GM06990 (cell line): ENCODE measurements at regions not wholly inside any gene's neighbourhood (a gene's known extent, or its start where the extent isn't known, plus 50 kb on each side); places are given as distances from the start of the nearest gene placed in this dataset.

Source experiments
- DNase-seq: peaks from one replicate; pipeline ENCODE4 v3.0.0-alpha.2; 2011; ENCODE audit not compliant: insufficient read length; ENCODE audit errors: extremely low read depth
- H3K27me3 ChIP-seq: replicated peaks from 2 replicates; pipeline ENCODE4 v1.6.0; 2011; ENCODE audit warnings: low read length; ENCODE audit not compliant: control insufficient read depth, insufficient read depth
- H3K36me3 ChIP-seq: 2 replicates; pipeline ENCODE4 v1.5.1; 2011; ENCODE audit warnings: low read length; ENCODE audit not compliant: control insufficient read depth, insufficient read depth
- H3K4me3 ChIP-seq: replicated peaks from 2 replicates; pipeline ENCODE4 v1.5.1; 2011; ENCODE audit warnings: low read depth, mild to moderate bottlenecking, control low read depth, low read length
- TF ChIP-seq, protein P1 (sequence below): IDR thresholded peaks from 2 replicates; pipeline ENCODE4 v1.5.1; 2011; ENCODE audit warnings: low read length, control low read depth, mild to moderate bottlenecking, inconsistent platforms; ENCODE audit not compliant: insufficient read depth, poor library complexity, severe bottlenecking

DNA sequence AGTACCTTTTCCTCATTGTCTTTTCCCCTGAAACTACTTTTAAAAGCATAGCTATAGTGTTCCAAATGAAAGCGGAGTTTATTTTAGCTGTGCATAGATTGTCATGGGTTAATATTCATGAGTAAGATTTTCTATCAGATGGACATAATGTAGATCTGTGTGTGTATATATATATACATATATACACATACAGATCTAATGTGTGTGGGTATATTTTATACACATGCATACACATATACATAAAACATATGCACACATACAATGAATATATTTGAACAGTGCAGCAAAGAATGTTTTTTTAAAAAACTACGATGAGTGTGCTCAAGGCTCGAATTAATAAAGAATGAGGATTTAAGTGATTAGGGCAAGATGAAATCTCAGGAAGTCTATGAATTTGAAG lies 328.3 kb upstream of the IL12A start:
- Histone ChIP-seq H3K4me3 (no peak overlapping the region), H3K36me3 (no peaks in the 10 kb centered on the region), H3K27me3 (no peaks in the 10 kb centered on the region)
- TF ChIP-seq, protein P1, sequence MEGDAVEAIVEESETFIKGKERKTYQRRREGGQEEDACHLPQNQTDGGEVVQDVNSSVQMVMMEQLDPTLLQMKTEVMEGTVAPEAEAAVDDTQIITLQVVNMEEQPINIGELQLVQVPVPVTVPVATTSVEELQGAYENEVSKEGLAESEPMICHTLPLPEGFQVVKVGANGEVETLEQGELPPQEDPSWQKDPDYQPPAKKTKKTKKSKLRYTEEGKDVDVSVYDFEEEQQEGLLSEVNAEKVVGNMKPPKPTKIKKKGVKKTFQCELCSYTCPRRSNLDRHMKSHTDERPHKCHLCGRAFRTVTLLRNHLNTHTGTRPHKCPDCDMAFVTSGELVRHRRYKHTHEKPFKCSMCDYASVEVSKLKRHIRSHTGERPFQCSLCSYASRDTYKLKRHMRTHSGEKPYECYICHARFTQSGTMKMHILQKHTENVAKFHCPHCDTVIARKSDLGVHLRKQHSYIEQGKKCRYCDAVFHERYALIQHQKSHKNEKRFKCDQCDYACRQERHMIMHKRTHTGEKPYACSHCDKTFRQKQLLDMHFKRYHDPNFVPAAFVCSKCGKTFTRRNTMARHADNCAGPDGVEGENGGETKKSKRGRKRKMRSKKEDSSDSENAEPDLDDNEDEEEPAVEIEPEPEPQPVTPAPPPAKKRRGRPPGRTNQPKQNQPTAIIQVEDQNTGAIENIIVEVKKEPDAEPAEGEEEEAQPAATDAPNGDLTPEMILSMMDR: no peak
- DNase-seq: no peak

DNA sequence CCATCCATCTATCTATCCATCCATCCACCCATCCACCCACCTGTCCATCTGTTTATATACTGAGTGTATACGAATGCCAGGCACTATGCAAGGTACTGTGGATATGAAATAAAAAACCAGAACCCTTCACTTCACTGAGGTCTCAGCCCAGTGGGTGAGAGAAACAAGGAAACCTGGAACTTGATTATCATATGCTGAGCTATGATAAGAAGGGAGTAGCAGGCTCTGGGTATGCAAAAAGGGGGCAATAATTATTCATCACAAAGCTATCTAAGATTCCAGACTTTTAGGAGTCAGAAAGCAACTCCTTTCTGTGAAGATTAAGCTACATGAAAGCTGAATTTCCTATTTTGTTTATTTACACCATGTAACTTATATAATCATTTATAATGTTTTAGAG lies 327.7 kb upstream of the IL12A start:
- TF ChIP-seq, protein P1: no peak
- no peaks in the 10 kb centered on the region for H3K36me3 ChIP-seq
- no peak overlapping the region for H3K4me3 ChIP-seq
- no peaks in the 10 kb centered on the region for H3K27me3 ChIP-seq
- no peak for DNase-seq

DNA sequence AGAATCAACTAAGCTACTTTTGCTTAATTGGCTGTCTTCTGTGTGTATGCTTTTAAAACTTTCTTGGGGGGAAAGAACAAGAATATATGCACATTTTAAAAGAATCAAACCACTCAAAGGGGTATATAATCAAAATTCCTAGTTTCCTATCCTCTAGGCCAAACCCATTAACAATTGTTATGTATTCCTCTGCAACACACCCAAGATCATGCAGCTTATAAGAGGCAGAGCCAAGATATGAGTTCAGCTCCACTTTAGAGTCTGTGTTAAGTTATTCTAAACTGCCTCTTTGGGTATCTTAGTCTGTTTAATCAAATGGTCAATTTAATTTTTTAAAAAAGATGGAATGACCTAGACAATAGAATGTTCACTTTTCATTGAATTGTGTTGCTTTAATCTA lies 326.1 kb upstream of the IL12A start:
- TF ChIP-seq, protein P1: no peak

DNA sequence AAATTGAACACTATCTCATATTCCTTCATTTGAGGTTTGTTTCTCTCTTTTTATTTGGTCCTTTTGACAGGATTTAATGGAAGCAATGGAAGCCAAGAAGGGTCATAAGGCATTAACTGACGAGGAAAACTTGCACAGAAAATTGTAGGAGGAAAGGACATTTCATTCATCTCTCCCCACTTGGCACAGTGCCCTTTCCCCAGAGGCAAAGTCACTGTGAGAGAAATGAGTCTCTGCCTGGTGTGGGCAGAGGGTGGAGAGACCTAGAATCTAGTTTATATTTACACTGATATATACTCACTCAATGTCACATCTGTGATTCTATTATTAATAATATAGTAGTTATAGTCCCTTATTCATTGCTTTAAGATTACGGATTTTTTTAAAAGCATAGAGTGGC lies 324.6 kb upstream of the IL12A start:
- no peak for DNase-seq
- TF ChIP-seq, protein P1: no peak
- Histone ChIP-seq H3K36me3 (no peaks in the 10 kb centered on the region), H3K27me3 (no peaks in the 10 kb centered on the region), H3K4me3 (no peak overlapping the region)

More for the DNA sequence above, 326.1 kb upstream of the IL12A start:
- no peaks in the 10 kb centered on the region for H3K27me3 ChIP-seq
- no peak for DNase-seq
- no peaks in the 10 kb centered on the region for H3K36me3 ChIP-seq
- no peak overlapping the region for H3K4me3 ChIP-seq

DNA sequence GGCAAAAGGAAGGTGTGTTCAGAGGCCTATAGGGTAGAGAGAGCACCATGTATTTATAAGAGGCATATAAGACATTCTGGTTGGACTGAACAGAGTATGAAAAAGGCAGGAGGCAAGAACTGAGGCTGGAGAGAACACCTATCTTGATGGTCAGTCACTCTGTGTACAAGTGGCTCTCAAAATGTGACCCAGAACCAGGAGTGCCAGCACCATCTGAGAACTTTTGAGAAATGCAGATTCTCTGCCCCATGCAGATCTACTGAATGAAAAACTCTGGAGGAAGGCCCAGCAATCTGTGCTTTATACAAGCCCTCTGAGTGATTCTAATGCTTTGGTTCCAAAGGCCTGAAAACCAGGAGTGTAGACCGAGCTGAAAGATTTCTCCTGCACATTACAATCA lies 324.0 kb upstream of the IL12A start:
- no peak overlapping the region for H3K4me3 ChIP-seq
- no peaks in the 10 kb centered on the region for H3K27me3 ChIP-seq
- no peaks in the 10 kb centered on the region for H3K36me3 ChIP-seq
- TF ChIP-seq, protein P1: no peak
- DNase-seq: no peak

DNA sequence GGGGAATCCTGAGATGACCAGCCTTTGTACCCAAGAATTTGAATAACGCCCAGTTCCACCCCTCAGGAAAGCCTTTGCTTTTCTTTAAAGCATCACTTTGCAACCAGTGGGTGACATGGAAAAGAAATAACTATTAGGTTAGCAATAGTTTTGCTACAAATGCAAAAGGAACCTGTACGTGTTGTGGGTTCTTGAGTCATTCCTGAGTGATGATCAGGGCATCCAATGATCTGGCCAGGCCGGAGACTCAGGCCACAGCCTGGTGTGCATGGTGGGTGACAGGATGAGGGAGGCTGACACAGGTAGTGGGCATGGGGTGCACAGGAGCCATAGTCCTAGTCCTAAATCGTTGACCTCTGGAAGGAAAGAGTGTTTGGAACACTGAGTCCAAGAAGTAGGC lies 321.4 kb upstream of the IL12A start:
- no peak for DNase-seq
- TF ChIP-seq, protein P1: no peak
- Histone ChIP-seq H3K4me3 (no peak overlapping the region), H3K27me3 (no peaks in the 10 kb centered on the region), H3K36me3 (no peaks in the 10 kb centered on the region)
